Endothelial cell of umbilical vein (primary cell): ENCODE measurements at regions not wholly inside any gene's neighbourhood (a gene's known extent, or its start where the extent isn't known, plus 50 kb on each side); places are given as distances from the start of the nearest gene placed in this dataset.

Experiments
- EZH2 ChIP-seq: IDR thresholded peaks from 2 replicates; pipeline ENCODE4 v1.6.1; 2012; ENCODE audit warnings: borderline replicate concordance, low read depth, mild to moderate bottlenecking, moderate library complexity, low read length, inconsistent platforms; ENCODE audit not compliant: severe bottlenecking
- POLR2AphosphoS5 ChIP-seq: IDR thresholded peaks from 2 replicates; pipeline ENCODE4 v1.6.1; 2012; ENCODE audit warnings: low read depth, mild to moderate bottlenecking, control low read depth, low read length, moderate library complexity; ENCODE audit not compliant: insufficient read depth
- TF ChIP-seq, protein P1 (sequence below), 2 donors: IDR thresholded peaks; 1 replicate in 1 of 2; 2 replicates in 1 of 2; pipeline ENCODE4 v1.5.1; 2011; ENCODE audit warnings: low read length in 2 of 2, mild to moderate bottlenecking in 2 of 2, moderate library complexity in 2 of 2, control low read depth in 1 of 2, inconsistent platforms in 1 of 2, low read depth in 1 of 2; ENCODE audit not compliant: insufficient read depth in 1 of 2; ENCODE audit errors: extremely low read depth in 1 of 2

- TF ChIP-seq, protein P1, sequence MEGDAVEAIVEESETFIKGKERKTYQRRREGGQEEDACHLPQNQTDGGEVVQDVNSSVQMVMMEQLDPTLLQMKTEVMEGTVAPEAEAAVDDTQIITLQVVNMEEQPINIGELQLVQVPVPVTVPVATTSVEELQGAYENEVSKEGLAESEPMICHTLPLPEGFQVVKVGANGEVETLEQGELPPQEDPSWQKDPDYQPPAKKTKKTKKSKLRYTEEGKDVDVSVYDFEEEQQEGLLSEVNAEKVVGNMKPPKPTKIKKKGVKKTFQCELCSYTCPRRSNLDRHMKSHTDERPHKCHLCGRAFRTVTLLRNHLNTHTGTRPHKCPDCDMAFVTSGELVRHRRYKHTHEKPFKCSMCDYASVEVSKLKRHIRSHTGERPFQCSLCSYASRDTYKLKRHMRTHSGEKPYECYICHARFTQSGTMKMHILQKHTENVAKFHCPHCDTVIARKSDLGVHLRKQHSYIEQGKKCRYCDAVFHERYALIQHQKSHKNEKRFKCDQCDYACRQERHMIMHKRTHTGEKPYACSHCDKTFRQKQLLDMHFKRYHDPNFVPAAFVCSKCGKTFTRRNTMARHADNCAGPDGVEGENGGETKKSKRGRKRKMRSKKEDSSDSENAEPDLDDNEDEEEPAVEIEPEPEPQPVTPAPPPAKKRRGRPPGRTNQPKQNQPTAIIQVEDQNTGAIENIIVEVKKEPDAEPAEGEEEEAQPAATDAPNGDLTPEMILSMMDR (IDR thresholded peaks at IDR 0.05; ENCODE audit: extremely low read depth in 1 of 2, insufficient read depth in 1 of 2, low read depth in 1 of 2, low read length in 2 of 2) = no peak
- TF ChIP-seq POLR2AphosphoS5 (no peak), EZH2 (no peak)
These were observed 1129.3 kb downstream of the NAALADL2 start for GRCh38 chr3:175988401-175988800.
